HEK293 (cell line): ENCODE measurements at regions not wholly inside any gene's neighbourhood (a gene's known extent, or its start where the extent isn't known, plus 50 kb on each side); places are given as distances from the start of the nearest gene placed in this dataset.

Experiments used
- CTCF ChIA-PET: fragments of 350-600 bp; formaldehyde crosslinking; extraction: SDS; loops from one replicate; lab custom pipeline; 2021; ENCODE audit warnings: antibody characterized with exemption; lab: Yijun Ruan, JAX
- POLR2A ChIA-PET: fragments of 300-600 bp; formaldehyde crosslinking; extraction: SDS; loops from one replicate; lab custom pipeline; 2020; ENCODE audit warnings: antibody characterized with exemption, inconsistent platforms; lab: Yijun Ruan, JAX
- H3K27ac ChIP-seq: fragments of 200-500 bp; sonication (Bioruptor generic); 2 replicates; pipeline ENCODE4 v1.5.1; 2014; ENCODE audit warnings: low read depth, low read length, control low read depth, inconsistent platforms; ENCODE audit errors: extremely low read depth
- H3K36me3 ChIP-seq, 2 experiments: fragments of 200-500 bp in 1 of 2; sonication (Bioruptor generic) in 1 of 2; 1 replicate in 1 of 2; 2 replicates in 1 of 2; pipeline ENCODE4 v1.5.1; 2014 to 2017; ENCODE audit warnings: inconsistent platforms in 2 of 2, low read length in 2 of 2; ENCODE audit not compliant: control insufficient read depth in 2 of 2, insufficient read depth in 1 of 2
- H3K4me1 ChIP-seq: fragments of 200-500 bp; sonication (Bioruptor generic); 2 replicates; pipeline ENCODE4 v1.5.1; 2014; ENCODE audit warnings: mild to moderate bottlenecking, low read length, inconsistent platforms; ENCODE audit not compliant: control insufficient read depth, insufficient read depth
- H3K4me3 ChIP-seq: 2 replicates; pipeline ENCODE4 v1.5.1; 2011; ENCODE audit warnings: low read depth, mild to moderate bottlenecking, control low read depth, low read length, moderate library complexity
- H3K9me3 ChIP-seq: fragments of 200-500 bp; sonication (Bioruptor generic); 2 replicates; pipeline ENCODE4 v1.5.1; 2014; ENCODE audit warnings: low read depth, low read length, inconsistent platforms; ENCODE audit not compliant: control insufficient read depth, insufficient read depth
- KLF17 ChIP-seq: fragments of 450-650 bp; formaldehyde crosslinking; IDR thresholded peaks from 2 replicates; pipeline ENCODE4 v1.5.1; 2016; ENCODE audit warnings: missing biosample characterization, missing genetic modification characterization
- KLF7 ChIP-seq: fragments of 450-650 bp; formaldehyde crosslinking; IDR thresholded peaks from 2 replicates; pipeline ENCODE4 v1.5.1; 2016; ENCODE audit warnings: missing biosample characterization, missing genetic modification characterization, borderline replicate concordance
- PRDM6 ChIP-seq: fragments of 450-650 bp; formaldehyde crosslinking; IDR thresholded peaks from 2 replicates; pipeline ENCODE4 v1.5.1; 2017; ENCODE audit warnings: missing biosample characterization, missing genetic modification characterization
- SALL2 ChIP-seq: fragments of 450-650 bp; formaldehyde crosslinking; IDR thresholded peaks from 2 replicates; pipeline ENCODE4 v1.5.0; 2017; ENCODE audit warnings: missing biosample characterization, mild to moderate bottlenecking, missing genetic modification characterization, borderline replicate concordance
- ZBTB48 ChIP-seq: fragments of 450-650 bp; formaldehyde crosslinking; IDR thresholded peaks from 2 replicates; pipeline ENCODE4 v1.5.1; 2016; ENCODE audit warnings: missing biosample characterization, missing genetic modification characterization
- ZBTB7A ChIP-seq: fragments of 450-650 bp; formaldehyde crosslinking; IDR thresholded peaks from 2 replicates; pipeline ENCODE4 v1.5.1; 2016; ENCODE audit warnings: low read depth, missing biosample characterization, missing genetic modification characterization
- ZFHX2 ChIP-seq: fragments of 450-650 bp; formaldehyde crosslinking; conservative IDR thresholded peaks from 2 replicates; pipeline ENCODE4 v1.5.1; 2016; ENCODE audit warnings: missing biosample characterization, missing genetic modification characterization
- ZFP41 ChIP-seq: fragments of 450-650 bp; formaldehyde crosslinking; IDR thresholded peaks from 2 replicates; pipeline ENCODE4 v1.5.1; 2016; ENCODE audit warnings: missing biosample characterization, missing genetic modification characterization, borderline replicate concordance
- ZNF23 ChIP-seq: fragments of 450-650 bp; formaldehyde crosslinking; IDR thresholded peaks from 2 replicates; pipeline ENCODE4 v1.5.1; 2016; ENCODE audit warnings: missing biosample characterization, missing genetic modification characterization, borderline replicate concordance
- ZNF335 ChIP-seq: fragments of 450-650 bp; formaldehyde crosslinking; conservative IDR thresholded peaks from 2 replicates; pipeline ENCODE4 v1.5.1; 2016; ENCODE audit warnings: missing biosample characterization, missing genetic modification characterization
- ZNF433 ChIP-seq: fragments of 450-650 bp; formaldehyde crosslinking; IDR thresholded peaks from 2 replicates; pipeline ENCODE4 v1.5.1; 2016; ENCODE audit warnings: missing biosample characterization, missing genetic modification characterization, low read depth
- ZNF48 ChIP-seq: fragments of 450-650 bp; formaldehyde crosslinking; IDR thresholded peaks from 2 replicates; pipeline ENCODE4 v1.5.1; 2016; ENCODE audit warnings: missing biosample characterization, missing genetic modification characterization
- ZNF513 ChIP-seq: fragments of 450-650 bp; IDR thresholded peaks from 2 replicates; pipeline ENCODE4 v1.5.1; 2018; ENCODE audit warnings: missing biosample characterization, missing genetic modification characterization
- ZNF529 ChIP-seq: fragments of 450-650 bp; formaldehyde crosslinking; IDR thresholded peaks from 2 replicates; pipeline ENCODE4 v1.5.1; 2017; ENCODE audit warnings: missing genetic modification characterization, missing biosample characterization; ENCODE audit not compliant: insufficient replicate concordance
- ZNF548 ChIP-seq: fragments of 450-650 bp; formaldehyde crosslinking; IDR thresholded peaks from 2 replicates; pipeline ENCODE4 v1.5.1; 2016; ENCODE audit warnings: missing biosample characterization, missing genetic modification characterization
- ZNF600 ChIP-seq: fragments of 450-650 bp; formaldehyde crosslinking; IDR thresholded peaks from 2 replicates; pipeline ENCODE4 v1.5.1; 2016; ENCODE audit warnings: missing biosample characterization, missing genetic modification characterization
- ZNF623 ChIP-seq: fragments of 450-650 bp; formaldehyde crosslinking; IDR thresholded peaks from 2 replicates; pipeline ENCODE4 v1.5.1; 2016; ENCODE audit warnings: missing biosample characterization, missing genetic modification characterization
- ZNF629 ChIP-seq: fragments of 450-650 bp; formaldehyde crosslinking; IDR thresholded peaks from 2 replicates; pipeline ENCODE4 v1.5.1; 2017; ENCODE audit warnings: missing biosample characterization, missing genetic modification characterization
- ZNF76 ChIP-seq: fragments of 450-650 bp; formaldehyde crosslinking; IDR thresholded peaks from 2 replicates; pipeline ENCODE4; 2016; ENCODE audit warnings: low read depth, missing biosample characterization, missing genetic modification characterization, borderline replicate concordance

GRCh38 chr2:118495290-118495689, 352.2 kb downstream of the EN1 start:
- no peak for TF ChIP-seq KLF17 (tag by site-specific recombination)
- no peak for TF ChIP-seq ZNF513
- no peak for TF ChIP-seq ZBTB7A (tag by site-specific recombination)
- no peak for TF ChIP-seq PRDM6 (tag by site-specific recombination)
- no peak for TF ChIP-seq ZNF629
- no peak for TF ChIP-seq SALL2 (tag by site-specific recombination)
- Histone ChIP-seq H3K4me1 (no peaks in the 10 kb centered on the region), H3K9me3 (no peaks in the 10 kb centered on the region), H3K4me3 (no peak overlapping the region), H3K36me3 (no peaks in the 10 kb centered on the region), H3K27ac (no peak overlapping the region)
- CTCF ChIA-PET = interaction anchor here (1.1 kb wide), 1 partner anchor 360 kb away, joined by 5 read pairs; no protein-coding TSS in a partner anchor
- POLR2A ChIA-PET = no interaction called here

- no peak for TF ChIP-seq ZNF48 (tag by site-specific recombination)
- TF ChIP-seq ZFP41 = no peak
- TF ChIP-seq ZNF529 = no peak
- TF ChIP-seq SALL2 (tag by site-specific recombination) = no peak
- TF ChIP-seq KLF7 (tag by site-specific recombination) = no peak
- TF ChIP-seq ZNF623 (tag by site-specific recombination) = no peak
- no peak for TF ChIP-seq ZNF335 (tag by site-specific recombination)
- no peak for TF ChIP-seq ZNF433 (tag by site-specific recombination)
- no peak for TF ChIP-seq ZNF76 (tag by site-specific recombination)
- TF ChIP-seq ZNF23 (tag by site-specific recombination) = no peak
- no peak for TF ChIP-seq ZNF548 (tag by site-specific recombination)
- no peak for TF ChIP-seq ZBTB48 (tag by site-specific recombination)
- no peak for TF ChIP-seq ZFHX2
- TF ChIP-seq, all 188 proteins: peak for 0
- no peak overlapping the region for H3K27ac ChIP-seq
- H3K4me1 ChIP-seq = no peaks in the 10 kb centered on the region
- ChIA-PET CTCF (interaction anchor here (0.7 to 1.5 kb wide), 4 partner anchors 11 to 433 kb away, joined by 3 to 4 read pairs (median 3); no protein-coding TSS in a partner anchor), POLR2A (no interaction called here)
- H3K9me3 ChIP-seq = no peaks in the 10 kb centered on the region
- no peak overlapping the region for H3K4me3 ChIP-seq
- H3K36me3 ChIP-seq = no peaks in the 10 kb centered on the region
Observed at GRCh38 chr2:118493213-118493612, 354.2 kb downstream of the EN1 start.

- POLR2A ChIA-PET = no interaction called here
- TF ChIP-seq ZNF600 = no peak
Observed at GRCh38 chr2:118492335-118492734, 355.1 kb downstream of the EN1 start.

More at GRCh38 chr2:118492335-118492734, 355.1 kb downstream of the EN1 start:
- Histone ChIP-seq H3K9me3 (no peaks in the 10 kb centered on the region), H3K4me1 (no peaks in the 10 kb centered on the region), H3K36me3 (no peaks in the 10 kb centered on the region), H3K4me3 (no peak overlapping the region), H3K27ac (no peak overlapping the region)
- CTCF ChIA-PET = interaction anchor here (0.6 to 1.5 kb wide), 6 partner anchors 10 to 699 kb away, joined by 3 read pairs; no protein-coding TSS in a partner anchor
